Mesodermal cell (in vitro differentiated cells): ENCODE measurements at regions not wholly inside any gene's neighbourhood (a gene's known extent, or its start where the extent isn't known, plus 50 kb on each side); places are given as distances from the start of the nearest gene placed in this dataset.

Experiments
- H3K27ac ChIP-seq: 2 replicates; pipeline ENCODE4 v1.7.0; 2013; ENCODE audit warnings: mild to moderate bottlenecking, low read depth, low read length, moderate library complexity; ENCODE audit not compliant: severe bottlenecking
- H3K36me3 ChIP-seq: 2 replicates; pipeline ENCODE4 v1.7.1; 2013; ENCODE audit warnings: mild to moderate bottlenecking, low read length, moderate library complexity; ENCODE audit not compliant: control insufficient read depth, insufficient read depth
- H3K4me1 ChIP-seq: one replicate; pipeline ENCODE4 v1.7.1; 2013; ENCODE audit warnings: mild to moderate bottlenecking, low read length; ENCODE audit not compliant: insufficient read depth, control insufficient read depth, poor library complexity, severe bottlenecking
- H3K4me3 ChIP-seq: 2 replicates; pipeline ENCODE4 v1.7.0; 2013; ENCODE audit warnings: low read length, control low read depth, mild to moderate bottlenecking; ENCODE audit not compliant: insufficient read depth, poor library complexity, severe bottlenecking; ENCODE audit errors: extremely low read depth
- H3K9me3 ChIP-seq: 2 replicates; pipeline ENCODE4 v1.7.1; 2013; ENCODE audit warnings: mild to moderate bottlenecking, low read length, moderate library complexity; ENCODE audit not compliant: control insufficient read depth
- WGBS, 2 experiments: methylation state at CpG; one replicate each; pipeline ENCODE4 v1.1.5; 2013; ENCODE audit warnings: missing lambda C conversion rate in 2 of 2; ENCODE audit not compliant: insufficient coverage in 2 of 2; 5-methylcytosine and 5-hydroxymethylcytosine counted together

DNA sequence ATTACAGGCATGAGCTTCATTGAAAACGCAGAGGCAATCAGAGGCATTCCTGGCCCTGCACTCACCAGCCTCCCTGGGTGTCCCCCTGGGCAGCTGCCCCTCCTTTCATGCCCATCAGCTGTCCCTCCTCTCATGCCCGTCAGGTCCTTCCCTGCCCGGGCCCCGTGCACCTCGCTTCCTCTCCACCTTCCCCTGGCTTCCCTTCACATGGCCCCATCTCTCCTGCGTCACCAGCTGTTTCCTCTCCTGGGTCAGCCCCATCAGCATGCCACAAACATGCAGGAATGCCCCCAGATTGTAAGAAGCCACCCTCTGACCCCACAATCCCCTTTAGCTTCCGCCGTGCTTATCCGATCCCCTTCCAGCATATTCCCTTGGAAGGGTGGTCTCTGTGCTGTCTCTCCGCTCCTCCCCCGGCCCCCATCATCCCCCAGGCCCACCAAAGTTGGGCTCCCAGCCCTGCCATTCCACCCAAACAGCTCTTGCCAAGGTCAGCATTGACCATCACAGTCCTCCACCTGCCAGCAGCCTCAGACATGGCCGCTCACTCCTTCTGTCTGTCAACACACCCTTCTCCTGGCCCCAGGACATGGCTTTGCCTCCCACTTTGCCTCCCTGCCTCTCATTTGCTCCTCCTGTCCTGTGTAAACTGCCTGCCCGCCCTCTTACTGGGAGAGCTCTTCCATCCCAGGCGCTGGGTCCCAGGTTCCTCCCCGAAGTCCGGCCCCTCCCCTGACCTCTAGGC, 98.6 kb upstream of the IER5L start:
- Histone ChIP-seq H3K36me3 (no peaks in the 10 kb centered on the region), H3K27ac (no peak overlapping the region), H3K4me1 (peaks cover 8% of the 10 kb centered on the region), H3K4me3 (no peak overlapping the region), H3K9me3 (no peaks in the 10 kb centered on the region)
- 84 to 90% methylated on average over 12 to 16 of the region's 16 CpGs for WGBS, 2 experiments

DNA sequence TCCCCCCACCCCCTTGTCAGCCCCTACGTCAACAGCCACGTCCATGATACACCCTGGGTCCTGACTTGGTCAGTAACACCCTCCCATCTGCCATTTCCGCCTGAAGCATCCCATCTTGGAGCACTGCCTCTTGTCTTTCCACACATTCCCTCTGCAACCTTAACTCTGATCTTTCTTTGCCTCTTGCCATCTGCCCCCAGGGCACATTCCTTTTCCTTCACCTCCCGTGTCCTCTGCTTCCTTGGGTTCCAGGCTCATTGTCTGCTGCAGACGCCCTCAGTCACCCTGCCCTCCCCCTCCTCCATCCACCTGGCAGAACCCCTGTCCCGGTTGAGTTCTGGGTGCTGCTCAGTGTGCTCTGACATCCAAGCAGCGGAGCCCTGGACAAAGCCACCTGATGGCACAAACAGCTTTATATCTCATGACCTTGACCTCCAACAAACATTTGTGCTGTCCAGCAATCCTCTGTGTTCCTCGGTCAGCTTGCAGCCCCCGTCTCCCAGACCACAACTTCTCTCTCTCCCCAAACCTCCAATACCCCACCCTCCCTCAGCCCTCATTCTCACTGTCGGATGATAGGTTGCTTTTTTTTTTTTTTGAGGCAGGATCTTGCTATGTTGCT, 97.7 kb upstream of the IER5L start:
- Histone ChIP-seq H3K27ac (no peak overlapping the region), H3K9me3 (no peaks in the 10 kb centered on the region), H3K36me3 (no peaks in the 10 kb centered on the region), H3K4me1 (peaks cover 8% of the 10 kb centered on the region), H3K4me3 (no peak overlapping the region)
- 62 to 65% methylated on average over 9 of the region's 10 CpGs for WGBS, 2 experiments

DNA sequence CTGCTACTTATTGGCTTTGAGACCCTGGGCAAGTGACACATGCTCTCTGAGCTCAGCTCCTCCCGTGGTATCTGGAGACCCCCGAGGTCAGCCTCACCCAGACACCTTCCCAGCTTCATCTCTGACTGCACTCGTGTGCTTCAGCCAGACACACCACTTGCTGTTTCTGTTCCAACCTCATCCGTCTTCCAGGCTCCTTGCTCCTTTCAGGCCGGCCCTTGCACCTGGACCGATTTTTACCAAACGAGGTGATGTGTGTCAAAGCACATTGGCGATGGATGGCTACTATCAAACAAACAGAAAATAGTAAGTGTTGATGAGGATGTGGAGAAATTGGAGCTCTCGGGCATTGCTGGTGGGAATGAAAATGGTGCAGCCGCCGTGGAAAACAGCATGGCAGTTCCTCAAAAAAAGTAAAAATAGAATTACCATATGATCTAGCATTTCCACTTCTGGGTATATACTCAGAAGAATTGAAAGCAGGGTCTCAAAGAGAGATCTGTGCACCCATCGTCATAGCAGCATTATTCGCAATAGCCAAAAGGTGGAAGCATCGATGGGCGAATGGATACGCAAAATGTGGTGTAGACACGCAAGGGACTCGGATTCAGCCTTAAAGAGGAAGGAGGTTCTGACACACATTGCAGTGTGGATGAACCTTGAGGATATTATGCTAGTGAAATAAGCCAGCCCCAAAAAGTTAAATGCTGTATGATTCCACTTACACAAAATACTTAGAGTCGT, 96.1 kb upstream of the IER5L start:
- H3K4me1 ChIP-seq = peaks cover 8% of the 10 kb centered on the region
- no peaks in the 10 kb centered on the region for H3K36me3 ChIP-seq
- H3K9me3 ChIP-seq = no peaks in the 10 kb centered on the region
- 94 to 95% methylated on average over 14 to 15 of the region's 19 CpGs for WGBS, 2 experiments
- H3K4me3 ChIP-seq = no peak overlapping the region
- no peak overlapping the region for H3K27ac ChIP-seq

DNA sequence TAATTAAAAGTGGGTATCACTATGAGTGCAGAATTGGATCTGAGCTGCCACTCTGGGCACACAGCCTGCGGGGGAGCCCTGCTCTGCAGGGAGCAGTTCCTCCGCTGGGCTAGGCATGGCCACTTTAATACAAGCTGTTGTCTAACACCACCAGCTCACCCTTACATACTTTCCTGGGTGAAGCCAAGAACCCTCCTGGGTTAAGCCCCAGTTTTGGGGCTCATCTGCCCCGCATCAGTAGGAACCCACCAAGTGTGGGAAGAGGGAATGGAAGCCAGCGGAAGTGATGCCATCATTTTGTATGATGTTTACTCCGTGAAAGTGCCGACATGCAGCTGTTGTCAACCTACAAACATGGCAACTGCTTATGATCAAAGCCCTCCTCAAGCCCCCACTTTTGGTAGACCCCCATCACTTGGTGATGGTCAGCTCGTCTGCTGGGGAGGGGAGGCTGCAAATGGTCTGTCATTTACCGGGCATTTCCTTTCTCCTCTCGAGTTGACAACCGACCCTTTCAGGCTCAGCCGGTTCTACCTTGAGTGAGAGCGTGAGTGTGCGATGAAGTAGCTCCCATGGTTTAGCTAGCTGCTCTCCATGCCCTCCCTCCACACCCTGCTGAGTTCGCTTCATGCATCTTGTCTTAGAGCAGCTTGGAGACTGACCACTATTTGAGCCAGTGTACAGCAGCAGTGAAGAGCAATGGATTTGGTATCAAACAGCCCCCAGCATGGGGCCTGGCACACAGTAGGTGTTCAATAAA, 95.3 kb upstream of the IER5L start:
- Histone ChIP-seq H3K27ac (no peak overlapping the region), H3K36me3 (no peaks in the 10 kb centered on the region), H3K9me3 (no peaks in the 10 kb centered on the region), H3K4me3 (no peak overlapping the region), H3K4me1 (peaks cover 5% of the 10 kb centered on the region)
- 91 to 93% methylated on average over 11 to 14 of the region's 14 CpGs for WGBS, 2 experiments

DNA sequence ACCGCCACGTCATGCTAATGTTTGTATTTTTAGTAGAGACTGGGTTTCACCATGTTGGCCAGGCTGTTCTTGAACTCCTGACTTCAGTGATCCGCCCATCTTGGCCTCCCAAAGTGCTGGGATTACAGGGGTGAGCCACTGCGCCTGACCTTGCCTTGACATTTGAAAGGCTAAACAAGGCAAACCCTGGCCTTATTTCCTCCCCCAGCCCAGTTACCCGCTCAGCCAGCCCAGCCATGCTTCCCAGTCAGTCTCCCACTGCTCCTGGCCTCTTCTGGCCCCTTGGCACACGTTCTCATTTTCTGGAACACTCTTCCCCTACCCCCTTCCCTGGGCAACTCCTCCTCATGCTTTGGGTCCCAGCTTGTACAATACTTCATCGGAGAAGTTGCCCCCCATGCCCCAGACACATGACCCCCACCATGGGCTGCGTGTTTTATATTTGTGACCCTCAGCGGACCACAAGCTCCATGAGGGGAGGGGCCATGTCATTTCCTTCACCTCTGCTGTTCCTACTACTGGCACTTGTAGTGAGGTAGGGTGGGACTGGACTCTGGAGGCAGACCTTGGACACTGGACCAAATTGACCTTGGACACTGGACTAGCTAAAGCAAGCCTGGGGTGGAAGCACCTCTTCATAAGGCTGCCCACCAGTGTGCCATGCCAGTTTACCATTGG, 94.4 kb upstream of the IER5L start:
- 94 to 96% methylated on average over 5 to 7 of the region's 9 CpGs for WGBS, 2 experiments
- H3K36me3 ChIP-seq = no peaks in the 10 kb centered on the region

DNA sequence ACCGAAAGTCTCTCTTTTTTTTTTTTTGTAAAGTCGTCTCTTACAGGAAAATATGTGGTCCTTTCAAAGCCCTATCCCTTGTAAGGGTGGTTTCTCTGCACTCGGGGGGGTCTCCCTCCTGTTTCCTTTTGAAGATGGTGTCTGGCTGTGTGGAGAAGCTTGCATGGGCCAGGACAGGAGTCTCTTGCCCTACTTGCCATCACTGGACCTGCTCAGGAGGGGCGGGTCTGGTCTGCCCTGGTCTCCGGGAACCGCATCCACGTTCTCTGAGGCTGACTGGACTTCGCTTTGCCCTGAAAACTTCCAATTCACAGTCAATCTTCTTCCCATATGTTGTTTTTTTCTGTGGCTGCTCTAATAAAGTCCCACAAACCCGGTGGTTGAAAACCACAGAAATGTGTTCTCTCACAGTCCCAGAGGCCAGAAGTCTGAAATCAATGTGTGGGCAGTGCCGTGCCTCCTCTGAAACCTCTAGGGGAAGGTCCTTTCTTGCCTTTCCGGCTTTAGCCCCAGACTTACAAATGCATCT, 92.9 kb upstream of the IER5L start:
- no peak overlapping the region for H3K4me3 ChIP-seq
- WGBS, 2 experiments = 76 to 77% methylated on average over 8 to 9 of the region's 11 CpGs
- no peaks in the 10 kb centered on the region for H3K9me3 ChIP-seq
- no peaks in the 10 kb centered on the region for H3K36me3 ChIP-seq
- H3K4me1 ChIP-seq = no peaks in the 10 kb centered on the region
- H3K27ac ChIP-seq = no peak overlapping the region

More for the DNA sequence above, 94.4 kb upstream of the IER5L start:
- no peaks in the 10 kb centered on the region for H3K4me1 ChIP-seq
- H3K27ac ChIP-seq = no peak overlapping the region
- no peak overlapping the region for H3K4me3 ChIP-seq
- H3K9me3 ChIP-seq = no peaks in the 10 kb centered on the region

DNA sequence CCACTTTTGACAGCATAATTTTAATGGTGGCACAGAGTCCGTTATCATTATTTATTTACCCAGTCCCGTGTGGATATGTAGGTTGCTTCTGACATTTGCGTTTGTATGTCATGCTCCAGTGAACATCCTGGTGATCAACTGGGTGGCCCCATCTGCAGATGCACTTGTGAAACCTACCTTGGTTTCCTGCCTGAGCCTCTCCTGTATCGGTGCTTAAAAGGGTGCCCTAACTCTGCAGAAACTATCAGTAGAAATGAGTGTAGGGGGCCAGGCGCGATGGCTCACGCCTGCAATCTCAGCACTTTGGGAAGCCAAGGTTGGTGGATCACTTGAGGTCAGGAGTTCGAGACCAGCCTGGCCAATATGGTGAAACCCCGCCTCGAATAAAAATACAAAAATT, 92.1 kb upstream of the IER5L start:
- Histone ChIP-seq H3K36me3 (no peaks in the 10 kb centered on the region), H3K4me1 (no peaks in the 10 kb centered on the region), H3K9me3 (no peaks in the 10 kb centered on the region), H3K4me3 (no peak overlapping the region), H3K27ac (no peak overlapping the region)
- 95 to 96% methylated on average over 10 of the region's 10 CpGs for WGBS, 2 experiments

DNA sequence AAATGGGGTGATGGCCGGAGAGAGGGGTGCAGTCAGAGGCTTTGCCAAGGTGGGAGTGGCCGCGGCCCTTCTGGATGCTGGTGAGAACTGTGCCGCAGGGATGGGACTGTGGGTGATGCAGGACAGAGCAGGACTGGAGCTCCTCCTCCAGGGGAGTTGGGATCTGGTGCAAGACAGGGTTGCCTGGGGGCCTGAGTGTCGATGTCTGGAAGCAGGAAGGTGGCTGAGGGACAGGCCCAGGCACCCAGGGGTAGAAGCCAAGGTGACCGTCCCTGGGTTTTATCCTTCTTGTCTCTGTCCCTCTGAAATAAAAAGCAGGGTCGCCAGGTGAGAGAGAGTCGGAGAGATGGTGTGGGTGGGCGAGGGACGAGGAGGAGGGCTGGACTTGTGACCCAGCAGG, 89.1 kb upstream of the IER5L start:
- H3K27ac ChIP-seq = no peak overlapping the region
- no peak overlapping the region for H3K4me3 ChIP-seq
- H3K4me1 ChIP-seq = peaks cover 4% of the 10 kb centered on the region
- H3K9me3 ChIP-seq = no peaks in the 10 kb centered on the region
- no peaks in the 10 kb centered on the region for H3K36me3 ChIP-seq
- 83 to 85% methylated on average over 7 to 10 of the region's 10 CpGs for WGBS, 2 experiments

DNA sequence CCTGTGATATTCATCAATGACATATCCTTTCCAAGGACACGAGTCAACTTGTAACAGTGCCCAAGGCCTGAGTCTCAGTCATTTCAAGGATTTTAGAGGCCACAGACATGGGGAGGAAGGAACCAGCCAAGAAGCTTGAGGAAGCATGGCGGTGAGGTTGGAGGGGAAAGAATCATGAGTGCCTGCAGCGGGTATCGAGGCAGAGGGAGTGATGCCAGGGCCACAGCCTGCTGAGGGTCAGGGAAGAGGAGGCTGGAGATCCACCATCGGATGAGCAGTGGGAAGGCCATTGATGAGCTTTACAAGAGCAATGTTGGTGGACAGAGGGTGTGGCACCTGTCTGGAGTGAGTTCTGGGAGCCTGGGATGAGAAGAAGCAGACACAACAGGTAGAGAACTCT, 88.5 kb upstream of the IER5L start:
- Histone ChIP-seq H3K36me3 (no peaks in the 10 kb centered on the region), H3K4me1 (peaks cover 8% of the 10 kb centered on the region), H3K9me3 (no peaks in the 10 kb centered on the region), H3K27ac (no peak overlapping the region), H3K4me3 (no peak overlapping the region)
- 88 to 94% methylated on average over 4 to 5 of the region's 5 CpGs for WGBS, 2 experiments

DNA sequence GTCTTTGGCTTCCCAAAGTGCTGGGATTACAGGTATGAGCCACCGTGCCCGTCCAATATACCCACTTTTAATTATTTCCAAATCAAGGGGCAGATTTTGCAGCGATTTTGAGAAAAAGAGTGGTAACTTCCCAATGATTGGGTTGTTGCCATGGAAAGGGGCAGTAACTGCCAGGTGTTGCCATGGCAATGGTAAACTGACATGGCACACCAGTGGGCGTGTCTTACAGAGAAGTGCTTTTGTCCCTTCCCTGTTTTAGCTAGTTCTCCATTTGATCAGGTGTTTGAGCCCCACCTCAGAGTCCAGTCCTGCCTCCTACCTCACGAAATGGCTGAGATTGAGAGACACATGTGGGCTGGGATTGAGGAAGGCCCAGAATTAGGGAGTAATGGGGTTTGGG, 86.3 kb upstream of the IER5L start:
- Histone ChIP-seq H3K27ac (no peak overlapping the region), H3K4me3 (no peak overlapping the region), H3K9me3 (no peaks in the 10 kb centered on the region), H3K36me3 (no peaks in the 10 kb centered on the region), H3K4me1 (peaks cover 8% of the 10 kb centered on the region)
- WGBS, 2 experiments = no CpG with 5 or more reads among the region's 5 CpGs
